Heart left ventricle (tissue), 13 donors: ENCODE measurements at regions not wholly inside any gene's neighbourhood (a gene's known extent, or its start where the extent isn't known, plus 50 kb on each side); places are given as distances from the start of the nearest gene placed in this dataset.

Experiments used
- CTCF ChIP-seq, 12 donors: fragments of 200-600 bp; sonication (generic) in 4 of 12; IDR thresholded peaks; one replicate each; pipeline versions ENCODE4 v1.5.0 to v1.8.0; 2018 to 2022; ENCODE audit warnings: antibody characterized with exemption in 12 of 12, mild to moderate bottlenecking in 5 of 12
- POLR2A ChIP-seq, 2 donors: fragments of 450-650 bp; IDR thresholded peaks; one replicate each; pipeline ENCODE4 v1.6.1; 2017; ENCODE audit warnings: antibody characterized with exemption in 2 of 2, mild to moderate bottlenecking in 2 of 2, moderate library complexity in 2 of 2
- donor health status: ischemic (EF 13 %, LVEDD 7.1; RV severe dilation, severe dysfunction).
- donor health status: DM: no; HTN: yes; CAD: no.
- donor health status: DM: no; HTN: no; CAD: no.
- donor health status: ischemic (EF 25% LVEDD 6.9; RV normal size, moderate dysfunction).
- donor health status: ischemic (EF 25% LVEDD 5.7; RV mildly dilated, moderate dysfunction).
- donor health status: ischemic (EF 35%, LVEDD 5.7; RV mildly dilated, moderate dysfunction).
- donor health status: nonischemic (EF 11% LVEDD 7.7; RV severe dilation, severe dysfunction).
- donor health status: DM: yes; HTN: yes; CAD: no.
- donor health status: PGD.
- donor health status: ischemic (EF 29% LVEDD 5.4; RV normal size, mild dysfunction).
- donor health status: nonischemic (EF 23%, LVEDD 6.1; RV moderate dilation, normal function).

- no peak for TF ChIP-seq CTCF (IDR thresholded peaks at IDR 0.05)
- no peak for TF ChIP-seq POLR2A (IDR thresholded peaks at IDR 0.05)
Measured at GRCh38 chr10:131724169-131724545, 176.7 kb upstream of the PPP2R2D start.
